Thyroid gland (tissue), 4 donors: ENCODE measurements at regions not wholly inside any gene's neighbourhood (a gene's known extent, or its start where the extent isn't known, plus 50 kb on each side); places are given as distances from the start of the nearest gene placed in this dataset.

Experiments used
- CTCF ChIP-seq, 6 experiments: fragments of 200-600 bp in 3 of 6; fragments of 450-650 bp in 3 of 6; sonication (generic) in 3 of 6; IDR thresholded peaks; one replicate each; pipeline ENCODE4 v1.5.1; 2016 to 2019; ENCODE audit warnings: antibody characterized with exemption in 6 of 6, mild to moderate bottlenecking in 2 of 6, inconsistent platforms in 1 of 6, moderate library complexity in 1 of 6
- POLR2A ChIP-seq, 2 donors: fragments of 450-650 bp; IDR thresholded peaks; one replicate each; pipeline ENCODE4 v1.6.1; 2017; ENCODE audit warnings: antibody characterized with exemption in 2 of 2, mild to moderate bottlenecking in 2 of 2, moderate library complexity in 1 of 2

GRCh38 chr10:108346066-108346465 lies 1181.6 kb upstream of the SORCS1 start:
- TF ChIP-seq CTCF (IDR thresholded peaks at IDR 0.05): no peak
- TF ChIP-seq POLR2A (IDR thresholded peaks at IDR 0.05): no peak
